ENCODE measurements at regions not wholly inside any gene's neighbourhood (a gene's known extent, or its start where the extent isn't known, plus 50 kb on each side); places are given as distances from the start of the nearest gene placed in this dataset.

DNA sequence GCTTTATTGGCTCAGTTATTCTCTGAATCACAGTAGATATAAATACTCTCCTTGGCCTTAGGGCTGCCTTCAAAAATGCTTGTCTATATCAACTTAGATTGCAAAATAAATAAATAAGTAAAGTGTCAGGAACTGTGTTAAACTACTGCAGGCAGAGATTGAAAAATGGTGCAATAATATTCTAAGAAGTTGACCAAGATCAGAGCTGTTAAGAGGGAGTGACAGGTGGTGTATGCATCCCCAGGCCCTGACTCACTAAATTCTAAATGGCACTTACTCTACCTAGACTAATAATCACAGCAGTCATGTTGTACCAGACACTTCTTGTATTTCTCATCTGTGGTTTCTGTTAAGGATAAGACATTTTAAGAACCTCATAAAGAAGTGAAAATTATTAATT is 235.1 kb upstream of the SPOCK3 start:
- Histone ChIP-seq H3K36me3 (no peaks in the 10 kb centered on the region), H3K9me3 (ENCODE audit: low read depth) (no peaks in the 10 kb centered on the region), H3K27me3 (no peaks in the 10 kb centered on the region), H3K4me1 (ENCODE audit: low read depth) (no peaks in the 10 kb centered on the region), H3K27ac (no peak overlapping the region), H3K4me3 (no peak overlapping the region)
- TF ChIP-seq, protein P1, sequence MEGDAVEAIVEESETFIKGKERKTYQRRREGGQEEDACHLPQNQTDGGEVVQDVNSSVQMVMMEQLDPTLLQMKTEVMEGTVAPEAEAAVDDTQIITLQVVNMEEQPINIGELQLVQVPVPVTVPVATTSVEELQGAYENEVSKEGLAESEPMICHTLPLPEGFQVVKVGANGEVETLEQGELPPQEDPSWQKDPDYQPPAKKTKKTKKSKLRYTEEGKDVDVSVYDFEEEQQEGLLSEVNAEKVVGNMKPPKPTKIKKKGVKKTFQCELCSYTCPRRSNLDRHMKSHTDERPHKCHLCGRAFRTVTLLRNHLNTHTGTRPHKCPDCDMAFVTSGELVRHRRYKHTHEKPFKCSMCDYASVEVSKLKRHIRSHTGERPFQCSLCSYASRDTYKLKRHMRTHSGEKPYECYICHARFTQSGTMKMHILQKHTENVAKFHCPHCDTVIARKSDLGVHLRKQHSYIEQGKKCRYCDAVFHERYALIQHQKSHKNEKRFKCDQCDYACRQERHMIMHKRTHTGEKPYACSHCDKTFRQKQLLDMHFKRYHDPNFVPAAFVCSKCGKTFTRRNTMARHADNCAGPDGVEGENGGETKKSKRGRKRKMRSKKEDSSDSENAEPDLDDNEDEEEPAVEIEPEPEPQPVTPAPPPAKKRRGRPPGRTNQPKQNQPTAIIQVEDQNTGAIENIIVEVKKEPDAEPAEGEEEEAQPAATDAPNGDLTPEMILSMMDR (IDR thresholded peaks at IDR 0.05; ENCODE audit: low read depth, low read length) = no peak
- no peak for DNase-seq (ENCODE audit: low read depth in 1 of 2, low spot score in 1 of 2)

DNA sequence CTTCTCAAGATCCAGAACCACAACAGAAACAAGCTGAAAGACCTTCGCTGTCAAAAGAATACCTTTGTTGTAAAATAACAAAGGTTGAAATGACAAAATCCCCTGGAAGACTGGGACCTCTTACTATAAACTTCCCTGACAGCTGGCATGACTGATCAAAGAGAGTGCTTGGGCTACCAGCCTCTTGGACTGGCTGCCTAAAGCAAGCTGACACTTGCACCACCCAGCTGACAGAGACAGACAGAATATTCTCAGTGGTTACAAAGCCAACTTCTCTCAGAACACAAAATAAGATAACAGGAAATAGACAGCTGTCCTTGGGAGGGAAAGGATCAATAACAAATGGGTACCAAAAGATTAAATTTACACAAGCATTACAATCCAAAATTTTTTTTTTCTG is 241.7 kb upstream of the SPOCK3 start:
- Histone ChIP-seq H3K27ac (no peak overlapping the region), H3K27me3 (no peaks in the 10 kb centered on the region), H3K36me3 (no peaks in the 10 kb centered on the region), H3K4me1 (ENCODE audit: low read depth) (no peaks in the 10 kb centered on the region), H3K9me3 (ENCODE audit: low read depth) (no peaks in the 10 kb centered on the region), H3K4me3 (no peak overlapping the region)
- no peak for DNase-seq (ENCODE audit: low read depth in 1 of 2, low spot score in 1 of 2)
- TF ChIP-seq, protein P1 (IDR thresholded peaks at IDR 0.05; ENCODE audit: low read depth, low read length) = no peak

DNA sequence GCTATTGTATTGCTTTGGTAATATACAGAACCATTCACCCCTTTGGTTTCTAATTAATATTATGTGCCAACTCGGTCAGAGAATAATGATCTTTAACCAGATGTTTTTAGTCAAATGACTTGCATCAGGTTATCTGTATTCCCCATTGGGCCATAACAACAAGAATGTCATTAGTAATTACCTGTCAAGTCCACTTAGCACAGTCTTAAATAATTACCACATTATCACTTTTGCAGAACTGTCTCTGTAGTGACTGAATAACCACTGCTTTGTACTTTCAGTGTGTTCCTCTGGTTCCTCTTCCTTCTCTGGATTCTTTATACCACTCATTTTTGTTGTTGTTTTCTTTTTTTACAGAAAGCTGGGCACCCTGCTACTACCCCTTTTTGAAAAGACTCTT is 257.7 kb upstream of the SPOCK3 start:
- no peak for DNase-seq (ENCODE audit: low read depth in 1 of 2, low spot score in 1 of 2)
- H3K9me3 ChIP-seq (ENCODE audit: low read depth) = peaks cover 4% of the 10 kb centered on the region
- H3K4me1 ChIP-seq (ENCODE audit: low read depth) = no peaks in the 10 kb centered on the region
- TF ChIP-seq, protein P1 (IDR thresholded peaks at IDR 0.05; ENCODE audit: low read depth, low read length) = no peak
- H3K27ac ChIP-seq = no peak overlapping the region
- H3K36me3 ChIP-seq = no peaks in the 10 kb centered on the region
- no peak overlapping the region for H3K4me3 ChIP-seq
- H3K27me3 ChIP-seq = no peaks in the 10 kb centered on the region

DNA sequence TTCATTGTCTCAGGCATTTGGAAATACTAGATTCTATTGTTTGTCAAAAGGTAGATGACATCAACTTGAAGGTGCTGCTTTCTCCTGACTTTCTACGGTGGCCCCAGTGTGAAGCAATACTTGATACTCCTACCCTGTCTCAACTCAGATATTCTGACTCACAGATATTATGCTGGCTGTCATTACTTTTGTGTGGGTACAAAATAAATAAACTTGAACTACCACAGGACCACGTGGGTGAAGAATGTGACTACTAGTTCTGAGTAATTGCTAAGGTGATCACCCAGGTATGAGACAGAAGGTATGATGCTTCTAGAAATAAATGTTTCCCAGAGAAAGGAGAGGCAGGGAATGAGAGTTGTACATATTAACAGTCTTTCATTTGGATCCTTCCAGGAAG is 275.3 kb upstream of the SPOCK3 start:
- H3K27me3 ChIP-seq = no peaks in the 10 kb centered on the region
- H3K27ac ChIP-seq = no peak overlapping the region
- H3K4me1 ChIP-seq (ENCODE audit: low read depth) = no peaks in the 10 kb centered on the region
- no peaks in the 10 kb centered on the region for H3K9me3 ChIP-seq (ENCODE audit: low read depth)
- no peaks in the 10 kb centered on the region for H3K36me3 ChIP-seq
- TF ChIP-seq, protein P1 (IDR thresholded peaks at IDR 0.05; ENCODE audit: low read depth, low read length) = no peak
- no peak for DNase-seq (ENCODE audit: low read depth in 1 of 2, low spot score in 1 of 2)
- H3K4me3 ChIP-seq = no peak overlapping the region

DNA sequence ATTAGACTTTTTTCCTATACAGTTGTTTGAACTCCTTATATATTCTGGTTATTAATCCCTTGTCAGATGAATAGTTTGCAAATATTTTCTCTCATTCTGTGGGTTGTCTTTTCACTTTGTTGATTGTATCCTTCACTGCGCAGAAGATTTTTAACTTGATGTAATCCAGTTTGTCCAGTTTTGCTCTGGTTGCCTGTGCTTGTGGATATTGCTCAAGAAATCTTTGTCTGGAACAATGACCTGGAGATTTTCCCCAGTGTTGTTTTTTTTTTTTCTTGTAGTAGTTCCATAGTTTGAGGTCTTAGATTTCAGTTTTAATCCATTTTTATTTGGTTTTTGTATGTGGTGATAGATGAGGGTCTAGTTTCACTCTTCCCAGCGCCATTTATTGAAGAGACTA is 289.8 kb upstream of the SPOCK3 start:
- Histone ChIP-seq H3K4me1 (ENCODE audit: low read depth) (no peaks in the 10 kb centered on the region), H3K9me3 (ENCODE audit: low read depth) (no peaks in the 10 kb centered on the region), H3K4me3 (no peak overlapping the region), H3K36me3 (no peaks in the 10 kb centered on the region), H3K27ac (no peak overlapping the region), H3K27me3 (no peaks in the 10 kb centered on the region)
- no peak for DNase-seq (ENCODE audit: low read depth in 1 of 2, low spot score in 1 of 2)
- TF ChIP-seq, protein P1 (IDR thresholded peaks at IDR 0.05; ENCODE audit: low read depth, low read length) = no peak

DNA sequence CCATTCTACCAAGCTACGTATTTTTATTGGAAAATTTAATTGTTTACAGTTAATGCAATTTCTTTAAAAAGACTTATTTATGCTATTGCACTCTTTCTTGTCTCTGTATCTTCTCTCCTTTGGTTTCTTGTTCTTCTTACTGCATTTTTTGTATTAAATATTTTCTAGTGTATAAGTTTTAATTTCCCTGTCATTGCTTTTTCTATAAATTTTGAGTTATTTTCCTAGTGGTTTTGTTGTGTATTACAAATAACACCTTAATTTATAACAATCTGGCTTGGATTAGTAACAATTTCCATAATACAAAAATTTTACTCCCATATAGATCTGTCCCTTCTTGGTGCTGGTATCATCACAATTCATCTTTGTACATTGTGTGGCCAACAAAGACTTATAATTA is 303.5 kb upstream of the SPOCK3 start:
- H3K27ac ChIP-seq = no peak overlapping the region
- no peak overlapping the region for H3K4me3 ChIP-seq
- H3K4me1 ChIP-seq (ENCODE audit: low read depth) = no peaks in the 10 kb centered on the region
- H3K9me3 ChIP-seq (ENCODE audit: low read depth) = peaks cover 3% of the 10 kb centered on the region
- TF ChIP-seq, protein P1 (IDR thresholded peaks at IDR 0.05; ENCODE audit: low read depth, low read length) = no peak
- H3K27me3 ChIP-seq = no peaks in the 10 kb centered on the region
- no peaks in the 10 kb centered on the region for H3K36me3 ChIP-seq
- no peak for DNase-seq (ENCODE audit: low read depth in 1 of 2, low spot score in 1 of 2)

All from cardiac muscle cell (in vitro differentiated cells and primary cell).